ENCODE measurements at regions not wholly inside any gene's neighbourhood (a gene's known extent, or its start where the extent isn't known, plus 50 kb on each side); places are given as distances from the start of the nearest gene placed in this dataset.

DNA sequence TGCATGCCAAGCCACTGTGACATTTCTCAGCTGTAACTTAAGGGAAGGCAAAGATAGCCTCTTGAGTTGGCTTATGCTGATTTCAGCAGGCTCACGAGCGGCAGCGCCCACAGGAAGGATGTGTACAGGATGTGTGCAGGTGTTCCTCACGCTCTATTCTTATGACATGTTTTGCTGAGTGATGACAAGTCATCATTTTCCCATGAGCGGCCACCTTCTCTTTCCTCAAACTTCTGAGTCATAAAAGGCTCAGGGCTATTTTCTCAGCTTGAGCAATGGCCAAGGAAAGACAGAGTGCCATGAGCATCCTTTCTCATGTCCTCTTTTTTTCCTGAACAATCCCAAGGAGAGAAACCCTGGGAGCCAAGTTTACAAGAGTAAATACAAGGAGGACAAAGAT lies 365.9 kb downstream of the PLK2 start:
- TF ChIP-seq, protein P1, sequence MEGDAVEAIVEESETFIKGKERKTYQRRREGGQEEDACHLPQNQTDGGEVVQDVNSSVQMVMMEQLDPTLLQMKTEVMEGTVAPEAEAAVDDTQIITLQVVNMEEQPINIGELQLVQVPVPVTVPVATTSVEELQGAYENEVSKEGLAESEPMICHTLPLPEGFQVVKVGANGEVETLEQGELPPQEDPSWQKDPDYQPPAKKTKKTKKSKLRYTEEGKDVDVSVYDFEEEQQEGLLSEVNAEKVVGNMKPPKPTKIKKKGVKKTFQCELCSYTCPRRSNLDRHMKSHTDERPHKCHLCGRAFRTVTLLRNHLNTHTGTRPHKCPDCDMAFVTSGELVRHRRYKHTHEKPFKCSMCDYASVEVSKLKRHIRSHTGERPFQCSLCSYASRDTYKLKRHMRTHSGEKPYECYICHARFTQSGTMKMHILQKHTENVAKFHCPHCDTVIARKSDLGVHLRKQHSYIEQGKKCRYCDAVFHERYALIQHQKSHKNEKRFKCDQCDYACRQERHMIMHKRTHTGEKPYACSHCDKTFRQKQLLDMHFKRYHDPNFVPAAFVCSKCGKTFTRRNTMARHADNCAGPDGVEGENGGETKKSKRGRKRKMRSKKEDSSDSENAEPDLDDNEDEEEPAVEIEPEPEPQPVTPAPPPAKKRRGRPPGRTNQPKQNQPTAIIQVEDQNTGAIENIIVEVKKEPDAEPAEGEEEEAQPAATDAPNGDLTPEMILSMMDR (IDR thresholded peaks at IDR 0.05; ENCODE audit: low read depth, low read length, missing input control), result no peak
- TF ChIP-seq, protein P2, sequence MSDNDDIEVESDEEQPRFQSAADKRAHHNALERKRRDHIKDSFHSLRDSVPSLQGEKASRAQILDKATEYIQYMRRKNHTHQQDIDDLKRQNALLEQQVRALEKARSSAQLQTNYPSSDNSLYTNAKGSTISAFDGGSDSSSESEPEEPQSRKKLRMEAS (IDR thresholded peaks at IDR 0.05), result no peak
- TF ChIP-seq HNF4A (conservative IDR thresholded peaks at IDR 0.05) (no peak), RXRA (IDR thresholded peaks at IDR 0.05) (no peak), GABPA (IDR thresholded peaks at IDR 0.05 in 1 of 2, conservative IDR thresholded peaks at IDR 0.05 in 1 of 2) (no peak), EGR1 (IDR thresholded peaks at IDR 0.05; ENCODE audit: low read depth in 2 of 2) (no peak), RAD21 (IDR thresholded peaks at IDR 0.05) (no peak), NR2F2 (IDR thresholded peaks at IDR 0.05) (no peak), SP1 (IDR thresholded peaks at IDR 0.05) (no peak), FOXA2 (IDR thresholded peaks at IDR 0.05) (no peak), HNF4G (IDR thresholded peaks at IDR 0.05) (no peak)
- TF ChIP-seq, protein P3, sequence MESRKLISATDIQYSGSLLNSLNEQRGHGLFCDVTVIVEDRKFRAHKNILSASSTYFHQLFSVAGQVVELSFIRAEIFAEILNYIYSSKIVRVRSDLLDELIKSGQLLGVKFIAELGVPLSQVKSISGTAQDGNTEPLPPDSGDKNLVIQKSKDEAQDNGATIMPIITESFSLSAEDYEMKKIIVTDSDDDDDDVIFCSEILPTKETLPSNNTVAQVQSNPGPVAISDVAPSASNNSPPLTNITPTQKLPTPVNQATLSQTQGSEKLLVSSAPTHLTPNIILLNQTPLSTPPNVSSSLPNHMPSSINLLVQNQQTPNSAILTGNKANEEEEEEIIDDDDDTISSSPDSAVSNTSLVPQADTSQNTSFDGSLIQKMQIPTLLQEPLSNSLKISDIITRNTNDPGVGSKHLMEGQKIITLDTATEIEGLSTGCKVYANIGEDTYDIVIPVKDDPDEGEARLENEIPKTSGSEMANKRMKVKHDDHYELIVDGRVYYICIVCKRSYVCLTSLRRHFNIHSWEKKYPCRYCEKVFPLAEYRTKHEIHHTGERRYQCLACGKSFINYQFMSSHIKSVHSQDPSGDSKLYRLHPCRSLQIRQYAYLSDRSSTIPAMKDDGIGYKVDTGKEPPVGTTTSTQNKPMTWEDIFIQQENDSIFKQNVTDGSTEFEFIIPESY (IDR thresholded peaks at IDR 0.05), result no peak
- TF ChIP-seq, protein P4, sequence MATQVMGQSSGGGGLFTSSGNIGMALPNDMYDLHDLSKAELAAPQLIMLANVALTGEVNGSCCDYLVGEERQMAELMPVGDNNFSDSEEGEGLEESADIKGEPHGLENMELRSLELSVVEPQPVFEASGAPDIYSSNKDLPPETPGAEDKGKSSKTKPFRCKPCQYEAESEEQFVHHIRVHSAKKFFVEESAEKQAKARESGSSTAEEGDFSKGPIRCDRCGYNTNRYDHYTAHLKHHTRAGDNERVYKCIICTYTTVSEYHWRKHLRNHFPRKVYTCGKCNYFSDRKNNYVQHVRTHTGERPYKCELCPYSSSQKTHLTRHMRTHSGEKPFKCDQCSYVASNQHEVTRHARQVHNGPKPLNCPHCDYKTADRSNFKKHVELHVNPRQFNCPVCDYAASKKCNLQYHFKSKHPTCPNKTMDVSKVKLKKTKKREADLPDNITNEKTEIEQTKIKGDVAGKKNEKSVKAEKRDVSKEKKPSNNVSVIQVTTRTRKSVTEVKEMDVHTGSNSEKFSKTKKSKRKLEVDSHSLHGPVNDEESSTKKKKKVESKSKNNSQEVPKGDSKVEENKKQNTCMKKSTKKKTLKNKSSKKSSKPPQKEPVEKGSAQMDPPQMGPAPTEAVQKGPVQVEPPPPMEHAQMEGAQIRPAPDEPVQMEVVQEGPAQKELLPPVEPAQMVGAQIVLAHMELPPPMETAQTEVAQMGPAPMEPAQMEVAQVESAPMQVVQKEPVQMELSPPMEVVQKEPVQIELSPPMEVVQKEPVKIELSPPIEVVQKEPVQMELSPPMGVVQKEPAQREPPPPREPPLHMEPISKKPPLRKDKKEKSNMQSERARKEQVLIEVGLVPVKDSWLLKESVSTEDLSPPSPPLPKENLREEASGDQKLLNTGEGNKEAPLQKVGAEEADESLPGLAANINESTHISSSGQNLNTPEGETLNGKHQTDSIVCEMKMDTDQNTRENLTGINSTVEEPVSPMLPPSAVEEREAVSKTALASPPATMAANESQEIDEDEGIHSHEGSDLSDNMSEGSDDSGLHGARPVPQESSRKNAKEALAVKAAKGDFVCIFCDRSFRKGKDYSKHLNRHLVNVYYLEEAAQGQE (IDR thresholded peaks at IDR 0.05), result no peak

All from liver (tissue), 3 donors.